ENCODE measurements at regions not wholly inside any gene's neighbourhood (a gene's known extent, or its start where the extent isn't known, plus 50 kb on each side); places are given as distances from the start of the nearest gene placed in this dataset.
"Not testable (repeated sequence)": the region's sequence is repeated elsewhere in the genome, so short reads cannot be mapped to it uniquely, and the experiment has no call there.

GRCh38 chr4:30122711-30123110 lies 597.5 kb upstream of the PCDH7 start:
- TF ChIP-seq, protein P1, sequence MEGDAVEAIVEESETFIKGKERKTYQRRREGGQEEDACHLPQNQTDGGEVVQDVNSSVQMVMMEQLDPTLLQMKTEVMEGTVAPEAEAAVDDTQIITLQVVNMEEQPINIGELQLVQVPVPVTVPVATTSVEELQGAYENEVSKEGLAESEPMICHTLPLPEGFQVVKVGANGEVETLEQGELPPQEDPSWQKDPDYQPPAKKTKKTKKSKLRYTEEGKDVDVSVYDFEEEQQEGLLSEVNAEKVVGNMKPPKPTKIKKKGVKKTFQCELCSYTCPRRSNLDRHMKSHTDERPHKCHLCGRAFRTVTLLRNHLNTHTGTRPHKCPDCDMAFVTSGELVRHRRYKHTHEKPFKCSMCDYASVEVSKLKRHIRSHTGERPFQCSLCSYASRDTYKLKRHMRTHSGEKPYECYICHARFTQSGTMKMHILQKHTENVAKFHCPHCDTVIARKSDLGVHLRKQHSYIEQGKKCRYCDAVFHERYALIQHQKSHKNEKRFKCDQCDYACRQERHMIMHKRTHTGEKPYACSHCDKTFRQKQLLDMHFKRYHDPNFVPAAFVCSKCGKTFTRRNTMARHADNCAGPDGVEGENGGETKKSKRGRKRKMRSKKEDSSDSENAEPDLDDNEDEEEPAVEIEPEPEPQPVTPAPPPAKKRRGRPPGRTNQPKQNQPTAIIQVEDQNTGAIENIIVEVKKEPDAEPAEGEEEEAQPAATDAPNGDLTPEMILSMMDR (IDR thresholded peaks at IDR 0.05; ENCODE audit: low read length), result no peak
- no peak for TF ChIP-seq EZH2 (IDR thresholded peaks at IDR 0.05; ENCODE audit: borderline replicate concordance, low read length)
- Histone ChIP-seq H3K9me2 (ENCODE audit: low read depth, low read length) (no peaks in the 10 kb centered on the region), H3F3A (ENCODE audit: insufficient read depth, low read length) (no peaks in the 10 kb centered on the region), H3K36me3 (ENCODE audit: insufficient read depth, low read length) (no peaks in the 10 kb centered on the region), H4K20me1 (ENCODE audit: insufficient read depth, low read length) (no peaks in the 10 kb centered on the region), H3K4me2 (ENCODE audit: low read length) (no peak overlapping the region), H3K79me2 (ENCODE audit: insufficient read depth, low read length) (no peaks in the 10 kb centered on the region), H3K27ac (ENCODE audit: low read depth, low read length, poor library complexity, severe bottlenecking) (no peak overlapping the region), H3K27me3 (ENCODE audit: insufficient read depth, low read length) (no peaks in the 10 kb centered on the region), H3K9ac (ENCODE audit: low read length) (no peak overlapping the region), H3K4me1 (ENCODE audit: insufficient read depth, low read length, severe bottlenecking) (no peaks in the 10 kb centered on the region), H3K9me3 (ENCODE audit: low read length) (no peaks in the 10 kb centered on the region), H2AFZ (ENCODE audit: low read length) (no peak overlapping the region), H3K4me3 (ENCODE audit: low read depth, low read length, poor library complexity, severe bottlenecking) (no peak overlapping the region)

DNA sequence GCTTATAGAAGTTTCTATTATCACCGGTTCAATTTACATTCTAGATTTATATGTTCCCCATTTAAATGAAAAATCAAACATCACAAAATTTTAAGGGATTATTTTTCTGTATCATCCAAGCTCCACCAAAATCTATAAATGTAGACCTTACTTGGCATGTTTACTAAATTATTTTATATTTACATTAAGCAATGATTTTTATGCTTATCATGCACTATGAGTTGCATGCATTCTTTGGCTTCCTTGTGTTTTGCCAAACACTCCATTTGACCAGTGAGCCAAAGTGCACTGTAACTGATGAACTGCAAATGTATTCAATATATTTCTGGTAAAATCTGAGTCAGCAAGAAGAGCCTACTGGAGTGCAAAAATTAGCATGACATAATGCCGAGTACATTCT lies 595.5 kb upstream of the PCDH7 start:
- H3K79me2 ChIP-seq (ENCODE audit: insufficient read depth, low read length); H3K4me3 ChIP-seq (ENCODE audit: low read depth, low read length, poor library complexity, severe bottlenecking); H3F3A ChIP-seq (ENCODE audit: insufficient read depth, low read length); H3K9me2 ChIP-seq (ENCODE audit: low read depth, low read length); H4K20me1 ChIP-seq (ENCODE audit: insufficient read depth, low read length); H2AFZ ChIP-seq (ENCODE audit: low read length); H3K27me3 ChIP-seq (ENCODE audit: insufficient read depth, low read length); H3K36me3 ChIP-seq (ENCODE audit: insufficient read depth, low read length); H3K9ac ChIP-seq (ENCODE audit: low read length); H3K4me2 ChIP-seq (ENCODE audit: low read length); H3K9me3 ChIP-seq (ENCODE audit: low read length); H3K27ac ChIP-seq (ENCODE audit: low read depth, low read length, poor library complexity, severe bottlenecking); H3K4me1 ChIP-seq (ENCODE audit: insufficient read depth, low read length, severe bottlenecking): not testable (repeated sequence)

GRCh38 chr4:30125868-30126267 lies 594.3 kb upstream of the PCDH7 start:
- Histone ChIP-seq H4K20me1 (ENCODE audit: insufficient read depth, low read length) (no peaks in the 10 kb centered on the region), H2AFZ (ENCODE audit: low read length) (no peak overlapping the region), H3K9ac (ENCODE audit: low read length) (no peak overlapping the region), H3F3A (ENCODE audit: insufficient read depth, low read length) (no peaks in the 10 kb centered on the region), H3K9me2 (ENCODE audit: low read depth, low read length) (no peaks in the 10 kb centered on the region), H3K27me3 (ENCODE audit: insufficient read depth, low read length) (no peaks in the 10 kb centered on the region), H3K79me2 (ENCODE audit: insufficient read depth, low read length) (no peaks in the 10 kb centered on the region), H3K4me3 (ENCODE audit: low read depth, low read length, poor library complexity, severe bottlenecking) (no peak overlapping the region), H3K36me3 (ENCODE audit: insufficient read depth, low read length) (no peaks in the 10 kb centered on the region), H3K9me3 (ENCODE audit: low read length) (no peaks in the 10 kb centered on the region), H3K4me2 (ENCODE audit: low read length) (no peak overlapping the region), H3K27ac (ENCODE audit: low read depth, low read length, poor library complexity, severe bottlenecking) (no peak overlapping the region), H3K4me1 (ENCODE audit: insufficient read depth, low read length, severe bottlenecking) (no peaks in the 10 kb centered on the region)
- TF ChIP-seq EZH2 (IDR thresholded peaks at IDR 0.05; ENCODE audit: borderline replicate concordance, low read length), result no peak
- TF ChIP-seq, protein P1 (IDR thresholded peaks at IDR 0.05; ENCODE audit: low read length), result no peak

- Histone ChIP-seq H3K4me1 (ENCODE audit: insufficient read depth, low read length, severe bottlenecking) (no peaks in the 10 kb centered on the region), H3K9me2 (ENCODE audit: low read depth, low read length) (no peaks in the 10 kb centered on the region), H3K4me3 (ENCODE audit: low read depth, low read length, poor library complexity, severe bottlenecking) (no peak overlapping the region), H2AFZ (ENCODE audit: low read length) (no peak overlapping the region), H4K20me1 (ENCODE audit: insufficient read depth, low read length) (no peaks in the 10 kb centered on the region), H3K4me2 (ENCODE audit: low read length) (no peak overlapping the region), H3K27ac (ENCODE audit: low read depth, low read length, poor library complexity, severe bottlenecking) (no peak overlapping the region), H3K27me3 (ENCODE audit: insufficient read depth, low read length) (no peaks in the 10 kb centered on the region), H3K79me2 (ENCODE audit: insufficient read depth, low read length) (no peaks in the 10 kb centered on the region), H3F3A (ENCODE audit: insufficient read depth, low read length) (no peaks in the 10 kb centered on the region), H3K9ac (ENCODE audit: low read length) (no peak overlapping the region), H3K36me3 (ENCODE audit: insufficient read depth, low read length) (no peaks in the 10 kb centered on the region), H3K9me3 (ENCODE audit: low read length) (no peaks in the 10 kb centered on the region)
- no peak for TF ChIP-seq EZH2 (IDR thresholded peaks at IDR 0.05; ENCODE audit: borderline replicate concordance, low read length)
- TF ChIP-seq, protein P1 (IDR thresholded peaks at IDR 0.05; ENCODE audit: low read length), result no peak
Observed at GRCh38 chr4:30126351-30126750, 593.8 kb upstream of the PCDH7 start.

DNA sequence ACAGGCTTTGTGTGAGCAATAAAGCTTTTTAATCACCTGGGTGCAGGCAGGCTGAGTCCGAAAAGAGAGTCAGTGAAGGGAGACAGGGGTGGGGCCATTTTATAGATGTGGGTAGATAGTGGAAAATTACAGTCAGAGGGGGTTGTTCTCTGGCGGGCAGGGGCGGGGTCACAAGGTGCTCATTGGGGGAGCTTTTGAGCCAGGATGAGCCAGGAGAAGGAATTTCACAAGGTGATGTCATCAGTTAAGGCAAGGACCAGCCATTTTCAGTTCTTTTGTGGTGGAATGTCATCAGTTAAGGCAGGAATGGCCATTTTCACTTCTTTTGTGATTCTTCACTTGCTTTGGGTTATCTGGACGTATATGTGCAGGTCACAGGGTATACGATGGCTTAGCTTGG lies 571.3 kb upstream of the PCDH7 start:
- H3K4me1 ChIP-seq (ENCODE audit: insufficient read depth, low read length, severe bottlenecking); H2AFZ ChIP-seq (ENCODE audit: low read length); H3K36me3 ChIP-seq (ENCODE audit: insufficient read depth, low read length); H3K4me2 ChIP-seq (ENCODE audit: low read length); H3K9me3 ChIP-seq (ENCODE audit: low read length); H3K79me2 ChIP-seq (ENCODE audit: insufficient read depth, low read length); H3K27ac ChIP-seq (ENCODE audit: low read depth, low read length, poor library complexity, severe bottlenecking); H4K20me1 ChIP-seq (ENCODE audit: insufficient read depth, low read length); H3K27me3 ChIP-seq (ENCODE audit: insufficient read depth, low read length); H3F3A ChIP-seq (ENCODE audit: insufficient read depth, low read length); H3K4me3 ChIP-seq (ENCODE audit: low read depth, low read length, poor library complexity, severe bottlenecking); H3K9me2 ChIP-seq (ENCODE audit: low read depth, low read length); H3K9ac ChIP-seq (ENCODE audit: low read length): not testable (repeated sequence)

GRCh38 chr4:30149539-30149938 lies 570.6 kb upstream of the PCDH7 start:
- not testable (repeated sequence) for H3K9ac ChIP-seq (ENCODE audit: low read length); H3K4me2 ChIP-seq (ENCODE audit: low read length); H3K27ac ChIP-seq (ENCODE audit: low read depth, low read length, poor library complexity, severe bottlenecking); H3F3A ChIP-seq (ENCODE audit: insufficient read depth, low read length); H3K9me3 ChIP-seq (ENCODE audit: low read length); H3K9me2 ChIP-seq (ENCODE audit: low read depth, low read length); H3K36me3 ChIP-seq (ENCODE audit: insufficient read depth, low read length); H3K4me3 ChIP-seq (ENCODE audit: low read depth, low read length, poor library complexity, severe bottlenecking); H2AFZ ChIP-seq (ENCODE audit: low read length); H3K27me3 ChIP-seq (ENCODE audit: insufficient read depth, low read length); H4K20me1 ChIP-seq (ENCODE audit: insufficient read depth, low read length); H3K79me2 ChIP-seq (ENCODE audit: insufficient read depth, low read length); H3K4me1 ChIP-seq (ENCODE audit: insufficient read depth, low read length, severe bottlenecking)
